ENCODE measurements at regions not wholly inside any gene's neighbourhood (a gene's known extent, or its start where the extent isn't known, plus 50 kb on each side); places are given as distances from the start of the nearest gene placed in this dataset.

- no peaks in the 10 kb centered on the region for H3K4me1 ChIP-seq
- no peaks in the 10 kb centered on the region for H3K36me3 ChIP-seq (replicated peaks)
- no peaks in the 10 kb centered on the region for H3K27me3 ChIP-seq (ENCODE audit: low read depth)
- no peak for DNase-seq (ENCODE audit: low spot score in 2 of 2)
- in situ Hi-C loops (cut with MboI; ENCODE audit: low sequenced_read_pairs): no loop called here
- H3K4me3 ChIP-seq: no peak overlapping the region
- no peaks in the 10 kb centered on the region for H3K9me3 ChIP-seq
Measured at GRCh38 chr2:185185044-185185443, 553.6 kb upstream of the FSIP2 start.

GRCh38 chr2:185187421-185187820 is 551.2 kb upstream of the FSIP2 start:
- in situ Hi-C loops (cut with MboI; ENCODE audit: low sequenced_read_pairs): no loop called here
- no peaks in the 10 kb centered on the region for H3K4me1 ChIP-seq
- no peaks in the 10 kb centered on the region for H3K36me3 ChIP-seq (replicated peaks)
- H3K4me3 ChIP-seq: no peak overlapping the region
- no peaks in the 10 kb centered on the region for H3K9me3 ChIP-seq
- no peaks in the 10 kb centered on the region for H3K27me3 ChIP-seq (ENCODE audit: low read depth)
- DNase-seq (ENCODE audit: low spot score in 2 of 2): no peak

- Histone ChIP-seq H3K4me1 (no peaks in the 10 kb centered on the region), H3K4me3 (no peak overlapping the region), H3K27me3 (ENCODE audit: low read depth) (no peaks in the 10 kb centered on the region), H3K36me3 (replicated peaks) (no peaks in the 10 kb centered on the region), H3K9me3 (no peaks in the 10 kb centered on the region)
- no peak for DNase-seq (ENCODE audit: low spot score in 2 of 2)
- in situ Hi-C loops (cut with MboI; ENCODE audit: low sequenced_read_pairs): no loop called here
Measured at GRCh38 chr2:185188656-185189055, 549.9 kb upstream of the FSIP2 start.

GRCh38 chr2:185201063-185201462 is 537.5 kb upstream of the FSIP2 start:
- no peak overlapping the region for H3K4me3 ChIP-seq
- H3K27me3 ChIP-seq (ENCODE audit: low read depth): no peaks in the 10 kb centered on the region
- peak in 1 of 2 experiments; percentile 22 for DNase-seq (ENCODE audit: low spot score in 2 of 2)
- no peaks in the 10 kb centered on the region for H3K36me3 ChIP-seq (replicated peaks)
- in situ Hi-C loops (cut with MboI; ENCODE audit: low sequenced_read_pairs): loop anchor here (10.0 kb wide), 1 partner anchor 534 kb away; the partner anchor contains the start of gene FSIP2
- H3K4me1 ChIP-seq: no peaks in the 10 kb centered on the region
- no peaks in the 10 kb centered on the region for H3K9me3 ChIP-seq

- no peak for DNase-seq (ENCODE audit: low spot score in 2 of 2)
- Histone ChIP-seq H3K27me3 (ENCODE audit: low read depth) (no peaks in the 10 kb centered on the region), H3K4me1 (no peaks in the 10 kb centered on the region), H3K4me3 (no peak overlapping the region), H3K9me3 (no peaks in the 10 kb centered on the region), H3K36me3 (replicated peaks) (no peaks in the 10 kb centered on the region)
- in situ Hi-C loops (cut with MboI; ENCODE audit: low sequenced_read_pairs): loop anchor here (10.0 kb wide), 1 partner anchor 532 kb away; the partner anchor contains the start of gene FSIP2
Measured at GRCh38 chr2:185202381-185202780, 536.2 kb upstream of the FSIP2 start.

GRCh38 chr2:185202945-185203528 is 535.6 kb upstream of the FSIP2 start:
- no peak for DNase-seq (ENCODE audit: low spot score in 2 of 2)
- H3K4me3 ChIP-seq: no peak overlapping the region
- no peaks in the 10 kb centered on the region for H3K9me3 ChIP-seq
- in situ Hi-C loops (cut with MboI; ENCODE audit: low sequenced_read_pairs): loop anchor here (10.0 kb wide), 1 partner anchor 532 kb away; the partner anchor contains the start of gene FSIP2
- H3K36me3 ChIP-seq (replicated peaks): no peaks in the 10 kb centered on the region
- no peaks in the 10 kb centered on the region for H3K27me3 ChIP-seq (ENCODE audit: low read depth)
- H3K4me1 ChIP-seq: no peaks in the 10 kb centered on the region

- no peaks in the 10 kb centered on the region for H3K9me3 ChIP-seq
- H3K27me3 ChIP-seq (ENCODE audit: low read depth): no peaks in the 10 kb centered on the region
- H3K4me3 ChIP-seq: no peak overlapping the region
- H3K36me3 ChIP-seq (replicated peaks): no peaks in the 10 kb centered on the region
- in situ Hi-C loops (cut with MboI; ENCODE audit: low sequenced_read_pairs): loop anchor here (10.0 kb wide), 1 partner anchor 527 kb away; the partner anchor contains the start of gene FSIP2
- DNase-seq (ENCODE audit: low spot score in 2 of 2): peak; percentile 64 to 75
- no peaks in the 10 kb centered on the region for H3K4me1 ChIP-seq
Measured at GRCh38 chr2:185208261-185208660, 530.3 kb upstream of the FSIP2 start.

- Histone ChIP-seq H3K9me3 (no peaks in the 10 kb centered on the region), H3K4me1 (no peaks in the 10 kb centered on the region), H3K36me3 (replicated peaks) (no peaks in the 10 kb centered on the region), H3K27me3 (ENCODE audit: low read depth) (no peaks in the 10 kb centered on the region), H3K4me3 (no peak overlapping the region)
- no peak for DNase-seq (ENCODE audit: low spot score in 2 of 2)
- in situ Hi-C loops (cut with MboI; ENCODE audit: low sequenced_read_pairs): no loop called here
Measured at GRCh38 chr2:185215497-185215896, 523.1 kb upstream of the FSIP2 start.

- Histone ChIP-seq H3K27me3 (ENCODE audit: low read depth) (no peaks in the 10 kb centered on the region), H3K4me1 (no peaks in the 10 kb centered on the region), H3K9me3 (no peaks in the 10 kb centered on the region), H3K36me3 (replicated peaks) (no peaks in the 10 kb centered on the region), H3K4me3 (no peak overlapping the region)
- no peak for DNase-seq (ENCODE audit: low spot score in 2 of 2)
- in situ Hi-C loops (cut with MboI; ENCODE audit: low sequenced_read_pairs): no loop called here
Measured at GRCh38 chr2:185219981-185220380, 518.6 kb upstream of the FSIP2 start.

GRCh38 chr2:185222311-185222710 is 516.3 kb upstream of the FSIP2 start:
- H3K27me3 ChIP-seq (ENCODE audit: low read depth): no peaks in the 10 kb centered on the region
- no peaks in the 10 kb centered on the region for H3K4me1 ChIP-seq
- no peak overlapping the region for H3K4me3 ChIP-seq
- in situ Hi-C loops (cut with MboI; ENCODE audit: low sequenced_read_pairs): no loop called here
- no peaks in the 10 kb centered on the region for H3K36me3 ChIP-seq (replicated peaks)
- DNase-seq (ENCODE audit: low spot score in 2 of 2): no peak
- H3K9me3 ChIP-seq: no peaks in the 10 kb centered on the region

- Histone ChIP-seq H3K27me3 (ENCODE audit: low read depth) (no peaks in the 10 kb centered on the region), H3K4me3 (no peak overlapping the region), H3K4me1 (no peaks in the 10 kb centered on the region), H3K36me3 (replicated peaks) (no peaks in the 10 kb centered on the region), H3K9me3 (no peaks in the 10 kb centered on the region)
- in situ Hi-C loops (cut with MboI; ENCODE audit: low sequenced_read_pairs): no loop called here
- no peak for DNase-seq (ENCODE audit: low spot score in 2 of 2)
Measured at GRCh38 chr2:185227391-185227790, 511.2 kb upstream of the FSIP2 start.

GRCh38 chr2:185239491-185239890 is 499.1 kb upstream of the FSIP2 start:
- in situ Hi-C loops (cut with MboI; ENCODE audit: low sequenced_read_pairs): no loop called here
- Histone ChIP-seq H3K4me1 (no peaks in the 10 kb centered on the region), H3K27me3 (ENCODE audit: low read depth) (no peaks in the 10 kb centered on the region), H3K4me3 (no peak overlapping the region), H3K36me3 (replicated peaks) (no peaks in the 10 kb centered on the region), H3K9me3 (no peaks in the 10 kb centered on the region)
- DNase-seq (ENCODE audit: low spot score in 2 of 2): no peak

GRCh38 chr2:185240796-185241195 is 497.8 kb upstream of the FSIP2 start:
- H3K9me3 ChIP-seq: no peaks in the 10 kb centered on the region
- H3K27me3 ChIP-seq (ENCODE audit: low read depth): no peaks in the 10 kb centered on the region
- no peak overlapping the region for H3K4me3 ChIP-seq
- no peak for DNase-seq (ENCODE audit: low spot score in 2 of 2)
- H3K36me3 ChIP-seq (replicated peaks): no peaks in the 10 kb centered on the region
- no peaks in the 10 kb centered on the region for H3K4me1 ChIP-seq
- in situ Hi-C loops (cut with MboI; ENCODE audit: low sequenced_read_pairs): no loop called here

- H3K4me3 ChIP-seq: no peak overlapping the region
- no peaks in the 10 kb centered on the region for H3K4me1 ChIP-seq
- H3K9me3 ChIP-seq: no peaks in the 10 kb centered on the region
- no peaks in the 10 kb centered on the region for H3K36me3 ChIP-seq (replicated peaks)
- in situ Hi-C loops (cut with MboI; ENCODE audit: low sequenced_read_pairs): no loop called here
- no peak for DNase-seq (ENCODE audit: low spot score in 2 of 2)
- no peaks in the 10 kb centered on the region for H3K27me3 ChIP-seq (ENCODE audit: low read depth)
Measured at GRCh38 chr2:185241556-185241955, 497.0 kb upstream of the FSIP2 start.

GRCh38 chr2:185242462-185242861 is 496.1 kb upstream of the FSIP2 start:
- H3K9me3 ChIP-seq: no peaks in the 10 kb centered on the region
- no peak for DNase-seq (ENCODE audit: low spot score in 2 of 2)
- in situ Hi-C loops (cut with MboI; ENCODE audit: low sequenced_read_pairs): no loop called here
- no peaks in the 10 kb centered on the region for H3K36me3 ChIP-seq (replicated peaks)
- H3K27me3 ChIP-seq (ENCODE audit: low read depth): no peaks in the 10 kb centered on the region
- H3K4me3 ChIP-seq: no peak overlapping the region
- no peaks in the 10 kb centered on the region for H3K4me1 ChIP-seq
